Lower leg skin (tissue), 4 donors: ENCODE measurements at regions not wholly inside any gene's neighbourhood (a gene's known extent, or its start where the extent isn't known, plus 50 kb on each side); places are given as distances from the start of the nearest gene placed in this dataset.

Experiments used
- DNase-seq, 2 donors: peaks; one replicate each; pipeline ENCODE4 v3.0.0-alpha.2; 2019; ENCODE audit warnings: low spot score in 2 of 2
- H3K4me3 ChIP-seq: fragments of 200-600 bp; sonication (generic); 2 replicates; pipeline ENCODE4 v1.5.1; 2017; ENCODE audit warnings: mild to moderate bottlenecking, low read depth; ENCODE audit not compliant: poor library complexity, severe bottlenecking
- CTCF ChIP-seq, 3 donors: fragments of 450-650 bp; IDR thresholded peaks; one replicate each; pipeline ENCODE4 v1.5.1; 2016; ENCODE audit warnings: antibody characterized with exemption in 3 of 3, mild to moderate bottlenecking in 3 of 3, moderate library complexity in 2 of 3
- POLR2A ChIP-seq, 2 donors: fragments of 450-650 bp; IDR thresholded peaks; one replicate each; pipeline ENCODE4 v1.6.1; 2016 to 2017; ENCODE audit warnings: antibody characterized with exemption in 2 of 2, mild to moderate bottlenecking in 1 of 2, moderate library complexity in 1 of 2
- WGBS, 2 donors: methylation state at CpG; one replicate each; pipeline ENCODE4 v1.1.5; 2018; 5-methylcytosine and 5-hydroxymethylcytosine counted together
- intact Hi-C: fragments of 100-400 bp; cut with DNase I; formaldehyde crosslinking; loops from one replicate; pipeline ENCODE4 v1.15.0; 2023; ENCODE audit warnings: low total_unique reads

- no peak for DNase-seq
- 79 to 82% methylated on average over 4 of the region's 4 CpGs for WGBS, 2 donors
- intact Hi-C loops, result no loop called here
- TF ChIP-seq CTCF (IDR thresholded peaks at IDR 0.05), result no peak
- no peak for TF ChIP-seq POLR2A (IDR thresholded peaks at IDR 0.05)
- no peak overlapping the region for H3K4me3 ChIP-seq
Measured at GRCh38 chr12:107386569-107386968, 293.2 kb upstream of the CRY1 start.

DNA sequence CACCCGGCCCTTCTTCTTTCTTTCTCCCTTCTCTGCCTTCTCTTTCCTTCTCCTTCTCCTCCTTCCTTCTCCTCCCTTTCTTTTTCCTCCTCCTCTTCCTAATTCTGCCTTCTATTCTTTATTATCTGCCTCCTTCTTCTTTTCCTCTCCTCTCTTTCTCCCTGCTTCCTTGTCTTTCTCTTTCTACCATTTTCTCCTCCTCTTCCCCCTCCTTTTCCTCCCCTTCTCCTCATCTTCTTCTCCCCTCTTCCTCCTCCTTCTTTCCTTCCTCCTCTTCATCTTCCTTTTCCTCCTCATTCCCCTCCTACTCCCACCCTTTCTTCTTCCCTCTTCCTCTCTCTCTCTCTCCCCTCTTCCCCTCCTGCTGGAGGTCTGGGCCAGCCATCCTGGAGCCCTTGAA is 294.9 kb upstream of the CRY1 start:
- TF ChIP-seq CTCF (IDR thresholded peaks at IDR 0.05) (no peak), POLR2A (IDR thresholded peaks at IDR 0.05) (no peak)
- no peak overlapping the region for H3K4me3 ChIP-seq
- DNase-seq, result no peak
- 84 to 96% methylated on average over 1 of the region's 1 CpG for WGBS, 2 donors
- intact Hi-C loops, result no loop called here

- 78 to 79% methylated on average over 2 of the region's 2 CpGs for WGBS, 2 donors
- no peak for TF ChIP-seq CTCF (IDR thresholded peaks at IDR 0.05)
- TF ChIP-seq POLR2A (IDR thresholded peaks at IDR 0.05), result no peak
- no peak for DNase-seq
- intact Hi-C loops, result no loop called here
- no peak overlapping the region for H3K4me3 ChIP-seq
Measured at GRCh38 chr12:107390414-107390813, 295.2 kb upstream of the PWP1 start.

- no peak for DNase-seq
- 69 to 78% methylated on average over 10 of the region's 10 CpGs for WGBS, 2 donors
- no peak overlapping the region for H3K4me3 ChIP-seq
- intact Hi-C loops, result no loop called here
- no peak for TF ChIP-seq CTCF (IDR thresholded peaks at IDR 0.05)
- no peak for TF ChIP-seq POLR2A (IDR thresholded peaks at IDR 0.05)
Measured at GRCh38 chr12:107393043-107393717, 292.4 kb upstream of the PWP1 start.

GRCh38 chr12:107394693-107395092 is 290.9 kb upstream of the PWP1 start:
- H3K4me3 ChIP-seq, result no peak overlapping the region
- DNase-seq, result no peak
- intact Hi-C loops, result no loop called here
- WGBS, 2 donors, result 71 to 73% methylated on average over 3 of the region's 3 CpGs
- TF ChIP-seq CTCF (IDR thresholded peaks at IDR 0.05) (no peak), POLR2A (IDR thresholded peaks at IDR 0.05) (no peak)

DNA sequence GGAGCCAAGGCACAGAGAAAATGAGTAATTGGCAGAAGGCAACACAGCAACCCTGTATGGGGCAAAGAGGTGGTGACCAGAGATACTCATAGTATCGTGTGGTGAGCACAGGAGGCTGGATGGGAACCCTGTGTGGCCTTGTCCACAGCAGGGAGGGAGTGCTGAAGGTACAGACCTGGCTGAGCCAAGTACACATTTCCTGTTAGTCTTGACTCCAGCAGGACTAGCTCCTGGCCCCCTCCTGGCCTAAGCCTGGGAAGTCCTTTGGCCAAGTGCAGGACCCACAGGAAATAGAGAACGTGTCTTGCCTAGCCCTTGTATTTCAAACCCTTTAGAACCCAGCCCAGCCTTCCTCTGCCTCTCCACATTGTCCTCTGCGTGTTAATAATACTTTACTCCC is 289.8 kb upstream of the PWP1 start:
- H3K4me3 ChIP-seq, result no peak overlapping the region
- TF ChIP-seq POLR2A (IDR thresholded peaks at IDR 0.05) (no peak), CTCF (IDR thresholded peaks at IDR 0.05) (no peak)
- DNase-seq, result no peak
- intact Hi-C loops, result no loop called here
- 66 to 75% methylated on average over 3 of the region's 3 CpGs for WGBS, 2 donors
